Fibroblast of lung (primary cell): ENCODE measurements at regions not wholly inside any gene's neighbourhood (a gene's known extent, or its start where the extent isn't known, plus 50 kb on each side); places are given as distances from the start of the nearest gene placed in this dataset.

Source experiments
- DNase-seq, 2 donors: peaks; one replicate each; pipeline versions ENCODE4 v3.0.0 to v3.0.0-alpha.2; 2010; ENCODE audit warnings: low read depth in 2 of 2
- H2AFZ ChIP-seq: 2 replicates; pipeline ENCODE4 v1.5.1; 2012; ENCODE audit warnings: low read length, control low read depth, inconsistent platforms
- H3K27ac ChIP-seq: 2 replicates; pipeline ENCODE4 v1.5.1; 2011; ENCODE audit warnings: low read length, control low read depth; ENCODE audit not compliant: insufficient read depth
- H3K27me3 ChIP-seq: 2 replicates; pipeline ENCODE4 v1.5.1; 2011; ENCODE audit warnings: mild to moderate bottlenecking, low read length; ENCODE audit not compliant: control insufficient read depth, insufficient read depth
- H3K36me3 ChIP-seq: 2 replicates; pipeline ENCODE4 v1.5.1; 2011; ENCODE audit warnings: low read length; ENCODE audit not compliant: control insufficient read depth, insufficient read depth
- H3K4me1 ChIP-seq: 2 replicates; pipeline ENCODE4 v1.5.1; 2011; ENCODE audit warnings: low read length; ENCODE audit not compliant: control insufficient read depth, insufficient read depth; ENCODE audit errors: extremely low read depth
- H3K4me2 ChIP-seq: 2 replicates; pipeline ENCODE4 v1.5.1; 2011; ENCODE audit warnings: low read length, control low read depth; ENCODE audit not compliant: insufficient read depth; ENCODE audit errors: extremely low read depth
- H3K4me3 ChIP-seq, 4 experiments: fragments of 200-600 bp in 1 of 4; sonication (generic) in 1 of 4; replicated peaks in 1 of 4; 2 replicates each; pipeline ENCODE4 v1.5.1; 2011 to 2016; ENCODE audit warnings: low read length in 4 of 4, low read depth in 3 of 4, mild to moderate bottlenecking in 3 of 4, control low read depth in 2 of 4, inconsistent platforms in 1 of 4, mixed read lengths in 1 of 4; ENCODE audit not compliant: insufficient read depth in 1 of 4; ENCODE audit errors: control extremely low read depth in 1 of 4
- H3K79me2 ChIP-seq: 2 replicates; pipeline ENCODE4 v1.5.1; 2012; ENCODE audit warnings: mild to moderate bottlenecking, low read length, inconsistent platforms; ENCODE audit not compliant: control insufficient read depth, insufficient read depth
- H3K9ac ChIP-seq: 2 replicates; pipeline ENCODE4 v1.5.1; 2011; ENCODE audit warnings: mild to moderate bottlenecking, low read length, control low read depth; ENCODE audit not compliant: insufficient read depth
- H3K9me3 ChIP-seq: 2 replicates; pipeline ENCODE4 v1.5.1; 2012; ENCODE audit warnings: low read depth, low read length; ENCODE audit not compliant: control insufficient read depth, insufficient read depth
- H4K20me1 ChIP-seq: 2 replicates; pipeline ENCODE4 v1.5.1; 2011; ENCODE audit warnings: low read length; ENCODE audit not compliant: control insufficient read depth, insufficient read depth; ENCODE audit errors: extremely low read depth
- EZH2 ChIP-seq: IDR thresholded peaks from 2 replicates; pipeline ENCODE4 v1.5.1; 2012; ENCODE audit warnings: low read length, control low read depth, mild to moderate bottlenecking; ENCODE audit errors: missing control alignments
- TF ChIP-seq, protein P1 (sequence below), 2 donors: IDR thresholded peaks in 1 of 2; conservative IDR thresholded peaks in 1 of 2; 1 replicate in 1 of 2; 2 replicates in 1 of 2; pipeline ENCODE4 v1.5.1; 2011 to 2012; ENCODE audit warnings: low read length in 2 of 2, control low read depth in 1 of 2, inconsistent platforms in 1 of 2, low read depth in 1 of 2, mild to moderate bottlenecking in 1 of 2

DNA sequence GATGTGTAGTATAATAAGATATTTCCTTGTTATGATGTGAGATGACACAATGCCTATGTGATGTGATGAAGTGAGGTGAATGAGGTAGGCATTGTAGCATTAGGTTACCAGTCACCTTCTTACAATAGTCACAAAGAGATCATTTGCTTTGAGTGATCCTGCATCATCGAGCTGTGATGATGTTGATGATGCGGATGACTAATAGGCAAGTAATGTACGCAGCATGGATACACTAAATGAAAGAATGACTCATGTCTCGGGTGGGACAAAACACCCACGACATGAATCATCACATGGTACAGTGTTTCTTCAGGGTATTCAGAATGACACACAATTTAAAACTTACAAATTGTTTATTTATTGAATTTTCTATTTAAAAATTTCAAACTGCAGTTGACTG is 806.3 kb upstream of the GJE1 start:
- H4K20me1 ChIP-seq = no peaks in the 10 kb centered on the region
- H3K9me3 ChIP-seq = no peaks in the 10 kb centered on the region
- H3K4me2 ChIP-seq = peak overlapping the region; percentile 75
- H3K36me3 ChIP-seq = no peaks in the 10 kb centered on the region
- no peak overlapping the region for H2AFZ ChIP-seq
- H3K4me1 ChIP-seq = peaks cover 3% of the 10 kb centered on the region
- no peaks in the 10 kb centered on the region for H3K27me3 ChIP-seq
- TF ChIP-seq EZH2 = no peak
- TF ChIP-seq, protein P1, sequence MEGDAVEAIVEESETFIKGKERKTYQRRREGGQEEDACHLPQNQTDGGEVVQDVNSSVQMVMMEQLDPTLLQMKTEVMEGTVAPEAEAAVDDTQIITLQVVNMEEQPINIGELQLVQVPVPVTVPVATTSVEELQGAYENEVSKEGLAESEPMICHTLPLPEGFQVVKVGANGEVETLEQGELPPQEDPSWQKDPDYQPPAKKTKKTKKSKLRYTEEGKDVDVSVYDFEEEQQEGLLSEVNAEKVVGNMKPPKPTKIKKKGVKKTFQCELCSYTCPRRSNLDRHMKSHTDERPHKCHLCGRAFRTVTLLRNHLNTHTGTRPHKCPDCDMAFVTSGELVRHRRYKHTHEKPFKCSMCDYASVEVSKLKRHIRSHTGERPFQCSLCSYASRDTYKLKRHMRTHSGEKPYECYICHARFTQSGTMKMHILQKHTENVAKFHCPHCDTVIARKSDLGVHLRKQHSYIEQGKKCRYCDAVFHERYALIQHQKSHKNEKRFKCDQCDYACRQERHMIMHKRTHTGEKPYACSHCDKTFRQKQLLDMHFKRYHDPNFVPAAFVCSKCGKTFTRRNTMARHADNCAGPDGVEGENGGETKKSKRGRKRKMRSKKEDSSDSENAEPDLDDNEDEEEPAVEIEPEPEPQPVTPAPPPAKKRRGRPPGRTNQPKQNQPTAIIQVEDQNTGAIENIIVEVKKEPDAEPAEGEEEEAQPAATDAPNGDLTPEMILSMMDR (conservative IDR thresholded peaks at IDR 0.05 in 1 of 2, IDR thresholded peaks at IDR 0.05 in 1 of 2; ENCODE audit: low read depth in 1 of 2, low read length in 2 of 2) = no peak
- H3K27ac ChIP-seq = peak overlapping the region; percentile 85
- H3K79me2 ChIP-seq = no peaks in the 10 kb centered on the region
- H3K4me3 ChIP-seq = peak overlapping the region in 3 of 4 experiments; percentile 11 to 57 (median 46)
- H3K9ac ChIP-seq = no peak overlapping the region
- peak; percentile 99 to 100 for DNase-seq

DNA sequence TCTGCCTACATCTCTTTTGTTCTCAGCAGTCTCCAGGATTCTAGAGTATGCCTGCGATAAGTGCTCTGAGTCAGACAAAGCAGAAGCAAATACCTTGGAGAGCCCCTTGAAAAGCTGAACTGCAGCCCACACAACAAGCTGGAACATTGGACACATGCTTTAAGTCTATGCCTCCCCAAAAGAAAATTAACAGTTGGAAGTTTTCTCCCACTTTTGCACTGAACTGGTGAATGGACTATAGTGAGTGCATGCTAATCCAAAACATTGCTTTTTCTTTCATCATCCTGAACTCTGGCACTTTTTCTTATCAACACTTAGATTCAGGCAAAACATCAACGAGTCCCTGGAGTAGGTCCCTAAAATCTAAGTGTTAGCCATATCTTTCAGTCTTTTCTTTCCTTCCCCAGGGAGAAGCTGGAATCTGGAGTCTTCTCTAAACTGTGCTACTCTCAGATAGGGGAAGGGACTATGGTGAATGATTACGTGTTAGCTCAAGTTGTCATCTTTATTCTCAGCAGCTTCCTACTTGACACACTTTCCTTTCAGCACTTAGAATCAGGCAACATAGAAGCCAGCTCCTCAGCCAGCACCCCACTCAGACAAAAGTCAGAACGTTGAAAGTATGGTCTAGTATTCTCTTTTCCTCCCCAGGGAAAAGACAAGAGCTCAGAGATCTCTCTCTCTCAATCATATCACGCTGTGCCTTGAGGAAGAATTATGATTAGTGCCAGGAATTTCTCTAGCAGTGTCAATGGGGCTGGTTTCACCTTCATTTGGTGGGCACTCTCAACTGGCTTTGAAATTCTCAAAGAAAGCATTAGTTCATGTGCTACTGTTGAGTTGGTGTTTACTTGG is 811.0 kb upstream of the GJE1 start:
- no peaks in the 10 kb centered on the region for H3K27me3 ChIP-seq
- no peaks in the 10 kb centered on the region for H3K79me2 ChIP-seq
- H3K36me3 ChIP-seq = no peaks in the 10 kb centered on the region
- H2AFZ ChIP-seq = peak overlapping the region; percentile 7
- H3K9me3 ChIP-seq = no peaks in the 10 kb centered on the region
- peaks cover 5% of the 10 kb centered on the region for H3K4me1 ChIP-seq
- H3K4me3 ChIP-seq = no peak overlapping the region
- peak overlapping the region; percentile 61 for H3K4me2 ChIP-seq
- TF ChIP-seq, protein P1 (conservative IDR thresholded peaks at IDR 0.05 in 1 of 2, IDR thresholded peaks at IDR 0.05 in 1 of 2; ENCODE audit: low read depth in 1 of 2, low read length in 2 of 2) = no peak
- no peak for TF ChIP-seq EZH2
- peak; percentile 66 to 76 for DNase-seq
- peak overlapping the region; percentile 40 for H3K27ac ChIP-seq
- H3K9ac ChIP-seq = no peak overlapping the region
- no peaks in the 10 kb centered on the region for H4K20me1 ChIP-seq

DNA sequence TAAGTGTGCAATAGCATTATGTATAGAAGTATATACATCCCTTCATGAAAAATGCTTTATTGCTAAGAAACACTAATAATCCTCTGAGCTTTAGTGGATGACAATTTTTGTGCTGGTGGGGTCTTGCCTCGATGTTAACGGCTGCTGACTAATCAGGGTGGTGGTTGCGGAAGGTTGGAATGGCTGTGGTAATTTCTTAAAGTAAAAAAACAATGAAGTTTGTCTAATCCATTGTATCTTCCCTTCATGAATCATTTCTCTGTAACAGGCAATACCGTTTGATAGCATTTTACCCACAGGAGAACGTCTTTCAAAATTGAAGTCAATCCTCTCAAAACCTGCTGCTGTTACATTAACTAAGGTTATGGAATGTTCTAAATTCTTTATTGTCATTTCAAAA is 816.5 kb upstream of the GJE1 start:
- no peak overlapping the region for H3K4me3 ChIP-seq
- no peaks in the 10 kb centered on the region for H3K79me2 ChIP-seq
- DNase-seq = peak in 1 of 2 donors; percentile 56
- no peak overlapping the region for H3K27ac ChIP-seq
- no peaks in the 10 kb centered on the region for H3K4me1 ChIP-seq
- H3K4me2 ChIP-seq = no peak overlapping the region
- no peak overlapping the region for H2AFZ ChIP-seq
- H3K9ac ChIP-seq = no peak overlapping the region
- H3K36me3 ChIP-seq = no peaks in the 10 kb centered on the region
- H4K20me1 ChIP-seq = no peaks in the 10 kb centered on the region
- TF ChIP-seq, protein P1 (conservative IDR thresholded peaks at IDR 0.05 in 1 of 2, IDR thresholded peaks at IDR 0.05 in 1 of 2; ENCODE audit: low read depth in 1 of 2, low read length in 2 of 2) = no peak
- no peak for TF ChIP-seq EZH2
- no peaks in the 10 kb centered on the region for H3K9me3 ChIP-seq
- H3K27me3 ChIP-seq = no peaks in the 10 kb centered on the region
